ENCODE measurements at regions not wholly inside any gene's neighbourhood (a gene's known extent, or its start where the extent isn't known, plus 50 kb on each side); places are given as distances from the start of the nearest gene placed in this dataset.
"Not testable (repeated sequence)": the region's sequence is repeated elsewhere in the genome, so short reads cannot be mapped to it uniquely, and the experiment has no call there.

DNA sequence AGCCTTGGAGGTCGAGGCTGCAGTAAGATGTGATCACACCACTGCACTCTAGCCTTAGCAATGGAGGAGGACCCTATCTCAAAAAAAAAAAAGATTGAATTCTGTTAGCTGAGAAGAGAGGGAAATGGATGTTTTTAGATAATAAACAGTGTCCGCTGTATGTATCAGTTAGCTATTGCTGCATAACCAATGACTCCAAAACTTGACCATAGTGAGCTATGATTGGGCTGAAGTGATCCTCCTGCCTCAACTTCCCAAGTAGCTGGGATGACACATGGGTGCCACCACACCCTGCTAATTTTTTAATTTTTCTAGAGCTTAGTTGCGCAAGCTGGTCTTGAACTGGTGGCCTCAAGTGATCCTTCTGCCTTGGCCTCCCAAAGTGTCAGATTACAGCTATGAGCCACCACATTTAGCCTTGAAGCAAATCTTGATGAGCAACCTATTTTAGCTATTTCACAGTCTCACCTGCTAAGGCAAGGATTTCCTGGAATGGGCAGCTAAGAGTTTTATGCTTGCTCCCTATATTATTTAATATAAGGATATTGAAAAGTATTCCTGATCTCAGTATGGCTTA, 68.3 kb upstream of the ATF7IP2 start:
- Histone ChIP-seq H3K4me3 (ENCODE audit: low read length in 2 of 2) (no peak overlapping the region), H3K27me3 (ENCODE audit: control insufficient read depth in 1 of 2, insufficient read depth in 2 of 2, low read length in 2 of 2) (no peaks in the 10 kb centered on the region), H3K9ac (ENCODE audit: low read length in 2 of 2) (no peak overlapping the region), H3K36me3 (ENCODE audit: control insufficient read depth in 2 of 2, insufficient read depth in 2 of 2, low read length in 2 of 2) (no peaks in the 10 kb centered on the region), H3K27ac (ENCODE audit: low read length) (no peak overlapping the region), H3K9me3 (ENCODE audit: control insufficient read depth in 2 of 2, low read length in 2 of 2) (no peaks in the 10 kb centered on the region), H3K4me1 (ENCODE audit: control insufficient read depth, insufficient read depth, low read length) (no peaks in the 10 kb centered on the region)

- no peak overlapping the region for H3K9ac ChIP-seq (ENCODE audit: low read length in 2 of 2)
- H3K4me3 ChIP-seq (ENCODE audit: low read length in 2 of 2), result no peak overlapping the region
Measured at GRCh38 chr16:10318798-10319500, 66.9 kb upstream of the ATF7IP2 start.

DNA sequence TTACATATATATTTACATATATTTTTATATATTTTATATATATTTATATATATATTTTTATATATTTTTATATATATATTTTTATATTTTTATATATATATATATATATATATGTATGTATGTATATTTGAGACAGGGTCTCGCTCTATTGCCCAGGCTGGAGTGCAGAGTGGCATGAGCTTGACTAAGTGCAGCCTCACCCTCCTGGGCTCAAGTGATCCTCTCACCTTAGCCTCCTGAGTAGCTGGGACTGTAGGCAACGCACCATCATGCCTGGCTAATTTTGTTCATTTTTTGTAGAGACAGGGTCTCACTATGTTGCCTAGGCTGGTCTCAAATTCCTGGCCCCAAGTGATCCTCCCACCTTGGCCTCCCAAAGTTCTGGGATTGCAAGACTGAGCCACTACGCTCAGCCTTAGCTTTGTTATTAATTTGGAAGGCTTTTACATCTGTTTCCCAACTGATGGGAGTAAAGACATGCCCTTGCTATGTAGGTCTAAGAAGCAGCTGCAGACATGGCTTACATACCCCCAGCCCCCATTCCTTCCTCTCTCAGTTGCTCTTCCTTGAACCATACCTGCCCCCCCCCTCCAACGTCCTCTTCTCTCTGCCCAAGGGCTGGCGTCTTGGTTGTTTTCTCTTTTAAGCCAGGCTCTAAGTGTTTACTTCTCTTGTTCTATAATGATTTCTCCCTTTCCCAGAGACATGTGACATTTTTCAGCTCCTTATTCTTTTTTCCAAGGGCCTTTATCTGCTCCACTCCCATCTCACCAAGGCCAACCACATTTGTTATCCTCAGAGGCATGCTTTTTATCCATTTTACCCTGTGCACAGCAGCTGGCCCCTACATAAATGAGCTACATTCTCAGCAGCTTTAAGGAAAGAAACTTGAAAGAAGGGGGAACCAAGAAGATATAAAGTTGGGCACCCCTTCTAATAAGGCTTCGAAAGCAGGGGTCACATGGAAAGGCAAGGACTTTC, 64.2 kb upstream of the ATF7IP2 start:
- Histone ChIP-seq H3K9me3 (ENCODE audit: control insufficient read depth in 2 of 2, low read length in 2 of 2) (no peaks in the 10 kb centered on the region), H3K4me1 (ENCODE audit: control insufficient read depth, insufficient read depth, low read length) (no peaks in the 10 kb centered on the region), H3K27me3 (ENCODE audit: control insufficient read depth in 1 of 2, insufficient read depth in 2 of 2, low read length in 2 of 2) (no peaks in the 10 kb centered on the region), H3K27ac (ENCODE audit: low read length) (no peak overlapping the region), H3K36me3 (ENCODE audit: control insufficient read depth in 2 of 2, insufficient read depth in 2 of 2, low read length in 2 of 2) (no peaks in the 10 kb centered on the region), H3K9ac (ENCODE audit: low read length in 2 of 2) (no peak overlapping the region), H3K4me3 (ENCODE audit: low read length in 2 of 2) (no peak overlapping the region)

More at GRCh38 chr16:10318798-10319500, 66.9 kb upstream of the ATF7IP2 start:
- Histone ChIP-seq H3K4me1 (ENCODE audit: control insufficient read depth, insufficient read depth, low read length) (no peaks in the 10 kb centered on the region), H3K9me3 (ENCODE audit: control insufficient read depth in 2 of 2, low read length in 2 of 2) (no peaks in the 10 kb centered on the region), H3K27ac (ENCODE audit: low read length) (no peak overlapping the region), H3K27me3 (ENCODE audit: control insufficient read depth in 1 of 2, insufficient read depth in 2 of 2, low read length in 2 of 2) (no peaks in the 10 kb centered on the region), H3K36me3 (ENCODE audit: control insufficient read depth in 2 of 2, insufficient read depth in 2 of 2, low read length in 2 of 2) (no peaks in the 10 kb centered on the region)

GRCh38 chr16:10322723-10323527, 62.9 kb upstream of the ATF7IP2 start:
- no peak overlapping the region for H3K9ac ChIP-seq (ENCODE audit: low read length in 2 of 2)
- H3K9me3 ChIP-seq (ENCODE audit: control insufficient read depth in 2 of 2, low read length in 2 of 2), result no peaks in the 10 kb centered on the region
- H3K27me3 ChIP-seq (ENCODE audit: control insufficient read depth in 1 of 2, insufficient read depth in 2 of 2, low read length in 2 of 2), result no peaks in the 10 kb centered on the region
- H3K36me3 ChIP-seq (ENCODE audit: control insufficient read depth in 2 of 2, insufficient read depth in 2 of 2, low read length in 2 of 2), result no peaks in the 10 kb centered on the region
- H3K4me1 ChIP-seq (ENCODE audit: control insufficient read depth, insufficient read depth, low read length), result no peaks in the 10 kb centered on the region
- H3K4me3 ChIP-seq (ENCODE audit: low read length in 2 of 2), result no peak overlapping the region
- no peak overlapping the region for H3K27ac ChIP-seq (ENCODE audit: low read length)

DNA sequence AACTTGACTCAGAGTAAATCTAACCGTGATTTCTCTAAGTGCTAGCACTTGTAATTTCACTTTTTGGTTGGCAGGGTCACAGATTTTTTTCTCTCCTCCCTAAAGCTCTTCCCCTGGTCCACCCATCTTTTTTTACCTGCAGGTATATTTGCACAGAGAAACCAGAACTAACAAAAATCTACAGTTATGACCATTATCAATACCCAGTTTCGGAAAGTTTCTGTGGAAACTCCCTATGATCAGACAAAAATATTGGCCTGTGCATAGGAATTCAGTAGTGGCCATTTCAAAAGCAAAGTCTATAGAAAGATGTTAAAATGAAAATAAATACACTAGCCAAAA, 62.4 kb upstream of the ATF7IP2 start:
- Histone ChIP-seq H3K27ac (ENCODE audit: low read length) (no peak overlapping the region), H3K9ac (ENCODE audit: low read length in 2 of 2) (no peak overlapping the region)

GRCh38 chr16:10324210-10324609, 61.7 kb upstream of the ATF7IP2 start:
- Histone ChIP-seq H3K4me1 (ENCODE audit: control insufficient read depth, insufficient read depth, low read length) (no peaks in the 10 kb centered on the region), H3K36me3 (ENCODE audit: control insufficient read depth in 2 of 2, insufficient read depth in 2 of 2, low read length in 2 of 2) (no peaks in the 10 kb centered on the region), H3K9me3 (ENCODE audit: control insufficient read depth in 2 of 2, low read length in 2 of 2) (no peaks in the 10 kb centered on the region), H3K27me3 (ENCODE audit: control insufficient read depth in 1 of 2, insufficient read depth in 2 of 2, low read length in 2 of 2) (no peaks in the 10 kb centered on the region), H3K9ac (ENCODE audit: low read length in 2 of 2) (no peak overlapping the region), H3K27ac (ENCODE audit: low read length) (no peak overlapping the region), H3K4me3 (ENCODE audit: low read length in 2 of 2) (no peak overlapping the region)

More for the DNA sequence above, 62.4 kb upstream of the ATF7IP2 start:
- no peaks in the 10 kb centered on the region for H3K36me3 ChIP-seq (ENCODE audit: control insufficient read depth in 2 of 2, insufficient read depth in 2 of 2, low read length in 2 of 2)
- no peak overlapping the region for H3K4me3 ChIP-seq (ENCODE audit: low read length in 2 of 2)
- H3K4me1 ChIP-seq (ENCODE audit: control insufficient read depth, insufficient read depth, low read length), result no peaks in the 10 kb centered on the region
- no peaks in the 10 kb centered on the region for H3K27me3 ChIP-seq (ENCODE audit: control insufficient read depth in 1 of 2, insufficient read depth in 2 of 2, low read length in 2 of 2)
- H3K9me3 ChIP-seq (ENCODE audit: control insufficient read depth in 2 of 2, low read length in 2 of 2), result no peaks in the 10 kb centered on the region

GRCh38 chr16:10325783-10326543, 59.9 kb upstream of the ATF7IP2 start:
- no peaks in the 10 kb centered on the region for H3K36me3 ChIP-seq (ENCODE audit: control insufficient read depth in 2 of 2, insufficient read depth in 2 of 2, low read length in 2 of 2)
- no peaks in the 10 kb centered on the region for H3K4me1 ChIP-seq (ENCODE audit: control insufficient read depth, insufficient read depth, low read length)
- no peaks in the 10 kb centered on the region for H3K27me3 ChIP-seq (ENCODE audit: control insufficient read depth in 1 of 2, insufficient read depth in 2 of 2, low read length in 2 of 2)
- H3K4me3 ChIP-seq (ENCODE audit: low read length in 2 of 2), result no peak overlapping the region
- H3K9me3 ChIP-seq (ENCODE audit: control insufficient read depth in 2 of 2, low read length in 2 of 2), result no peaks in the 10 kb centered on the region
- no peak overlapping the region for H3K27ac ChIP-seq (ENCODE audit: low read length)
- H3K9ac ChIP-seq (ENCODE audit: low read length in 2 of 2), result no peak overlapping the region

- no peaks in the 10 kb centered on the region for H3K9me3 ChIP-seq (ENCODE audit: control insufficient read depth in 2 of 2, low read length in 2 of 2)
- H3K27me3 ChIP-seq (ENCODE audit: control insufficient read depth in 1 of 2, insufficient read depth in 2 of 2, low read length in 2 of 2), result no peaks in the 10 kb centered on the region
- H3K4me1 ChIP-seq (ENCODE audit: control insufficient read depth, insufficient read depth, low read length), result no peaks in the 10 kb centered on the region
- no peak overlapping the region for H3K4me3 ChIP-seq (ENCODE audit: low read length in 2 of 2)
- H3K36me3 ChIP-seq (ENCODE audit: control insufficient read depth in 2 of 2, insufficient read depth in 2 of 2, low read length in 2 of 2), result no peaks in the 10 kb centered on the region
- H3K27ac ChIP-seq (ENCODE audit: low read length), result no peak overlapping the region
- H3K9ac ChIP-seq (ENCODE audit: low read length in 2 of 2), result no peak overlapping the region
Measured at GRCh38 chr16:10326647-10327046, 59.2 kb upstream of the ATF7IP2 start.

GRCh38 chr16:10328291-10328690, 57.6 kb upstream of the ATF7IP2 start:
- not testable (repeated sequence) for H3K4me3 ChIP-seq (ENCODE audit: low read length in 2 of 2); H3K9me3 ChIP-seq (ENCODE audit: control insufficient read depth in 2 of 2, low read length in 2 of 2); H3K27me3 ChIP-seq (ENCODE audit: control insufficient read depth in 1 of 2, insufficient read depth in 2 of 2, low read length in 2 of 2); H3K36me3 ChIP-seq (ENCODE audit: control insufficient read depth in 2 of 2, insufficient read depth in 2 of 2, low read length in 2 of 2); H3K9ac ChIP-seq (ENCODE audit: low read length in 2 of 2); H3K27ac ChIP-seq (ENCODE audit: low read length); H3K4me1 ChIP-seq (ENCODE audit: control insufficient read depth, insufficient read depth, low read length)

DNA sequence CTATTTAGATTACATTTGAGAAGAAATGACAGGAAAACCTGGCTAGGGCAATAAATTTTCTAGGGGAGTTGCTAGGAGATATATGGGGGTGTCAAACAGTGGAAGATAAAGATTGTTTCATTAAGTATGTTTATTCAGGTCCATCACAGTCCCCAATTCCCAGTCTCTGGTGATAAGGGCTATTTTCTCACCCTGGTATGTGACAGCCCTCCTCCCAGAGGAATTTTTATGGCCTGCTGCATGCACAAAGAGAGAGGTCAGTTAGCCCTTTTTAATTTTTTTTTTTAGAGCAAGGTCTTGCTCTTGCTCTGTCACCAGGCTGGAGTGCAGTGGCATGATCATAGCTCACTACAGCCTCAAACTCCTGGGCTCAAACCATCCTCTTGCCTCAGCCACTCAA, 53.6 kb upstream of the ATF7IP2 start:
- Histone ChIP-seq H3K4me3 (ENCODE audit: low read length in 2 of 2) (no peak overlapping the region), H3K27me3 (ENCODE audit: control insufficient read depth in 1 of 2, insufficient read depth in 2 of 2, low read length in 2 of 2) (no peaks in the 10 kb centered on the region), H3K9me3 (ENCODE audit: control insufficient read depth in 2 of 2, low read length in 2 of 2) (no peaks in the 10 kb centered on the region), H3K27ac (ENCODE audit: low read length) (no peak overlapping the region), H3K4me1 (ENCODE audit: control insufficient read depth, insufficient read depth, low read length) (no peaks in the 10 kb centered on the region), H3K9ac (ENCODE audit: low read length in 2 of 2) (no peak overlapping the region), H3K36me3 (ENCODE audit: control insufficient read depth in 2 of 2, insufficient read depth in 2 of 2, low read length in 2 of 2) (no peaks in the 10 kb centered on the region)
